ENCODE measurements at regions not wholly inside any gene's neighbourhood (a gene's known extent, or its start where the extent isn't known, plus 50 kb on each side); places are given as distances from the start of the nearest gene placed in this dataset.

- intact Hi-C loops (cut with DNase I): no loop called here
- DNase-seq: no peak
- WGBS, 2 donors: 78 to 83% methylated on average over 19 of the region's 19 CpGs
Observed at GRCh38 chr12:31872831-31873604, 86.2 kb upstream of the RESF1 start.

GRCh38 chr12:31869972-31870371, 89.2 kb upstream of the RESF1 start:
- WGBS, 2 donors: 81 to 90% methylated on average over 2 of the region's 2 CpGs
- intact Hi-C loops (cut with DNase I): no loop called here
- H3K27me3 ChIP-seq: no peaks in the 10 kb centered on the region
- H3K27ac ChIP-seq: no peak overlapping the region
- no peaks in the 10 kb centered on the region for H3K4me1 ChIP-seq
- no peaks in the 10 kb centered on the region for H3K9me3 ChIP-seq
- H3K36me3 ChIP-seq: no peaks in the 10 kb centered on the region
- no peak overlapping the region for H3K4me3 ChIP-seq (replicated peaks in 1 of 3)
- TF ChIP-seq CTCF (IDR thresholded peaks at IDR 0.05): no peak
- no peak for TF ChIP-seq POLR2A (IDR thresholded peaks at IDR 0.05)
- DNase-seq: no peak

More at GRCh38 chr12:31872831-31873604, 86.2 kb upstream of the RESF1 start:
- Histone ChIP-seq H3K9me3 (no peaks in the 10 kb centered on the region), H3K27ac (no peak overlapping the region), H3K4me1 (no peaks in the 10 kb centered on the region), H3K27me3 (no peaks in the 10 kb centered on the region), H3K36me3 (no peaks in the 10 kb centered on the region), H3K4me3 (replicated peaks in 1 of 3) (no peak overlapping the region)
- TF ChIP-seq CTCF (IDR thresholded peaks at IDR 0.05): no peak
- TF ChIP-seq POLR2A (IDR thresholded peaks at IDR 0.05): no peak

GRCh38 chr12:31868965-31869364, 90.2 kb upstream of the RESF1 start:
- H3K9me3 ChIP-seq: no peaks in the 10 kb centered on the region
- H3K36me3 ChIP-seq: no peaks in the 10 kb centered on the region
- H3K27me3 ChIP-seq: no peaks in the 10 kb centered on the region
- H3K4me1 ChIP-seq: no peaks in the 10 kb centered on the region
- H3K4me3 ChIP-seq (replicated peaks in 1 of 3): no peak overlapping the region
- peak; percentile 58 to 76 for DNase-seq
- H3K27ac ChIP-seq: no peak overlapping the region
- no peak for TF ChIP-seq CTCF (IDR thresholded peaks at IDR 0.05)
- TF ChIP-seq POLR2A (IDR thresholded peaks at IDR 0.05): no peak
- intact Hi-C loops (cut with DNase I): no loop called here
- WGBS, 2 donors: 8 to 13% methylated on average over 2 of the region's 2 CpGs

- Histone ChIP-seq H3K27me3 (no peaks in the 10 kb centered on the region), H3K4me3 (replicated peaks in 1 of 3) (no peak overlapping the region), H3K27ac (no peak overlapping the region), H3K4me1 (no peaks in the 10 kb centered on the region), H3K9me3 (no peaks in the 10 kb centered on the region), H3K36me3 (no peaks in the 10 kb centered on the region)
- TF ChIP-seq CTCF (IDR thresholded peaks at IDR 0.05): no peak
- TF ChIP-seq POLR2A (IDR thresholded peaks at IDR 0.05): no peak
- DNase-seq: no peak
- intact Hi-C loops (cut with DNase I): no loop called here
Observed at GRCh38 chr12:31867292-31867691, 91.9 kb upstream of the RESF1 start.

- intact Hi-C loops (cut with DNase I): no loop called here
Observed at GRCh38 chr12:31866523-31866922, 92.7 kb upstream of the RESF1 start.

More at GRCh38 chr12:31866523-31866922, 92.7 kb upstream of the RESF1 start:
- no peaks in the 10 kb centered on the region for H3K36me3 ChIP-seq
- WGBS, 2 donors: 90 to 94% methylated on average over 3 of the region's 3 CpGs
- H3K9me3 ChIP-seq: no peaks in the 10 kb centered on the region
- H3K27me3 ChIP-seq: no peaks in the 10 kb centered on the region
- H3K27ac ChIP-seq: no peak overlapping the region
- TF ChIP-seq CTCF (IDR thresholded peaks at IDR 0.05) (no peak), POLR2A (IDR thresholded peaks at IDR 0.05) (no peak)
- no peak overlapping the region for H3K4me3 ChIP-seq (replicated peaks in 1 of 3)
- H3K4me1 ChIP-seq: no peaks in the 10 kb centered on the region
- DNase-seq: no peak
